ENCODE measurements at regions not wholly inside any gene's neighbourhood (a gene's known extent, or its start where the extent isn't known, plus 50 kb on each side); places are given as distances from the start of the nearest gene placed in this dataset.

GRCh38 chr20:54318892-54319291, 111.0 kb downstream of the PFDN4 start:
- Histone ChIP-seq H3K4me3 (ENCODE audit: low read depth in 2 of 2, low read length in 2 of 2) (no peak overlapping the region), H3K27me3 (ENCODE audit: control insufficient read depth, insufficient read depth, low read length) (0 out of 2 replicates have a peak, but pooled peaks cover 2% of the 10 kb centered on the region), H3K9me3 (ENCODE audit: control insufficient read depth, insufficient read depth, low read depth, low read length) (no peaks in the 10 kb centered on the region), H3K36me3 (ENCODE audit: control insufficient read depth, insufficient read depth, low read length) (no peaks in the 10 kb centered on the region), H3K4me1 (ENCODE audit: control insufficient read depth, insufficient read depth, low read length) (no peaks in the 10 kb centered on the region), H3K27ac (ENCODE audit: low read length) (no peak overlapping the region)
- CTCF ChIA-PET: no interaction called here
- intact Hi-C loops (cut with micrococcal nuclease; ENCODE audit: unreplicated experiment): no loop called here
- in situ Hi-C loops (cut with HindIII; ENCODE audit: low pct_unique_long_range_greater_than_20kb, low sequenced_read_pairs): no loop called here
- BruUV-seq (replicated peaks): no TSS peak
- DNase-seq (ENCODE audit: low read depth, low spot score) (no peak), ATAC-seq (no peak)
- TF ChIP-seq SIN3A (IDR thresholded peaks at IDR 0.05; ENCODE audit: borderline replicate concordance, insufficient read depth, low read depth, low read length) (no peak), REST (IDR thresholded peaks at IDR 0.05; ENCODE audit: insufficient read depth in 1 of 2, low read depth in 2 of 2, low read length in 1 of 2) (no peak), POLR2AphosphoS5 (IDR thresholded peaks at IDR 0.05; ENCODE audit: low read depth, low read length) (no peak), TCF7L2 (IDR thresholded peaks at IDR 0.05; ENCODE audit: low read depth, low read length) (no peak), CTCF (IDR thresholded peaks at IDR 0.05) (no peak)
- POLR2A ChIA-PET: no interaction called here

- Histone ChIP-seq H3K9me3 (ENCODE audit: control insufficient read depth, insufficient read depth, low read depth, low read length) (no peaks in the 10 kb centered on the region), H3K27ac (ENCODE audit: low read length) (no peak overlapping the region), H3K4me3 (ENCODE audit: low read depth in 2 of 2, low read length in 2 of 2) (no peak overlapping the region), H3K27me3 (ENCODE audit: control insufficient read depth, insufficient read depth, low read length) (no peaks in the 10 kb centered on the region), H3K36me3 (ENCODE audit: control insufficient read depth, insufficient read depth, low read length) (no peaks in the 10 kb centered on the region), H3K4me1 (ENCODE audit: control insufficient read depth, insufficient read depth, low read length) (no peaks in the 10 kb centered on the region)
- intact Hi-C loops (cut with micrococcal nuclease; ENCODE audit: unreplicated experiment): no loop called here
- in situ Hi-C loops (cut with HindIII; ENCODE audit: low pct_unique_long_range_greater_than_20kb, low sequenced_read_pairs): no loop called here
- TF ChIP-seq TCF7L2 (IDR thresholded peaks at IDR 0.05; ENCODE audit: low read depth, low read length) (no peak), REST (IDR thresholded peaks at IDR 0.05; ENCODE audit: insufficient read depth in 1 of 2, low read depth in 2 of 2, low read length in 1 of 2) (no peak), SIN3A (IDR thresholded peaks at IDR 0.05; ENCODE audit: borderline replicate concordance, insufficient read depth, low read depth, low read length) (no peak), CTCF (IDR thresholded peaks at IDR 0.05) (no peak), POLR2AphosphoS5 (IDR thresholded peaks at IDR 0.05; ENCODE audit: low read depth, low read length) (no peak)
- no peak for DNase-seq (ENCODE audit: low read depth, low spot score)
- BruUV-seq (replicated peaks): no TSS peak
- ATAC-seq: no peak
- POLR2A ChIA-PET: no interaction called here
- CTCF ChIA-PET: no interaction called here
Measured at GRCh38 chr20:54320148-54320607, 112.3 kb downstream of the PFDN4 start.
